Gastroesophageal sphincter (tissue), 3 donors: ENCODE measurements at regions not wholly inside any gene's neighbourhood (a gene's known extent, or its start where the extent isn't known, plus 50 kb on each side); places are given as distances from the start of the nearest gene placed in this dataset.

ENCODE experiments used
- CTCF ChIP-seq, 4 experiments: fragments of 200-600 bp in 2 of 4; fragments of 450-650 bp in 2 of 4; sonication (generic) in 1 of 4; IDR thresholded peaks; one replicate each; pipeline ENCODE4 v1.5.1; 2017 to 2019; ENCODE audit warnings: antibody characterized with exemption in 4 of 4, mild to moderate bottlenecking in 2 of 4, moderate library complexity in 2 of 4
- EP300 ChIP-seq: sonication (generic); formaldehyde crosslinking; IDR thresholded peaks from one replicate; pipeline ENCODE4 v1.6.1; 2017; ENCODE audit warnings: antibody characterized with exemption, mild to moderate bottlenecking

- no peak for TF ChIP-seq CTCF (IDR thresholded peaks at IDR 0.05)
- TF ChIP-seq EP300, result no peak
Measured at GRCh38 chr6:71015392-71015791, 58.5 kb upstream of the B3GAT2 start.
